Breast epithelium (tissue), 4 donors: ENCODE measurements at regions not wholly inside any gene's neighbourhood (a gene's known extent, or its start where the extent isn't known, plus 50 kb on each side); places are given as distances from the start of the nearest gene placed in this dataset.

Experiments used
- DNase-seq, 2 donors: peaks; one replicate each; pipeline ENCODE4 v3.0.0-alpha.2; 2019; ENCODE audit warnings: low spot score in 2 of 2
- H3K27ac ChIP-seq, 2 donors: fragments of 200-600 bp; sonication (generic) in 1 of 2; one replicate each; pipeline ENCODE4 v1.5.1; 2016 to 2019; ENCODE audit warnings: mild to moderate bottlenecking in 1 of 2
- H3K27me3 ChIP-seq, 2 donors: fragments of 200-600 bp; sonication (generic) in 1 of 2; one replicate each; pipeline versions ENCODE4 v1.5.1 to v1.6.0; 2017 to 2019; ENCODE audit warnings: control low read depth in 1 of 2, mild to moderate bottlenecking in 1 of 2
- H3K36me3 ChIP-seq: fragments of 200-600 bp; one replicate; pipeline ENCODE4 v1.5.1; 2019
- H3K4me1 ChIP-seq, 2 donors: fragments of 200-600 bp; sonication (generic); one replicate each; pipeline ENCODE4 v1.5.1; 2016 to 2019; ENCODE audit warnings: control low read depth in 1 of 2
- H3K4me3 ChIP-seq, 3 donors: fragments of 200-600 bp; sonication (generic); 1 replicate in 2 of 3; 2 replicates in 1 of 3; pipeline ENCODE4 v1.5.1; 2016 to 2019; ENCODE audit warnings: mild to moderate bottlenecking in 3 of 3, moderate library complexity in 2 of 3
- H3K9me3 ChIP-seq, 2 donors: fragments of 200-600 bp; sonication (generic) in 1 of 2; one replicate each; pipeline ENCODE4 v1.5.1; 2016 to 2019; ENCODE audit warnings: control low read depth in 1 of 2
- CTCF ChIP-seq, 3 donors: fragments of 450-650 bp; IDR thresholded peaks; one replicate each; pipeline ENCODE4 v1.5.1; 2016 to 2017; ENCODE audit warnings: antibody characterized with exemption in 3 of 3, mild to moderate bottlenecking in 3 of 3, moderate library complexity in 3 of 3
- POLR2A ChIP-seq: fragments of 450-650 bp; IDR thresholded peaks from one replicate; pipeline ENCODE4 v1.6.1; 2016; ENCODE audit warnings: antibody characterized with exemption, mild to moderate bottlenecking, moderate library complexity
- POLR2AphosphoS5 ChIP-seq, 3 donors: sonication (generic); formaldehyde crosslinking; IDR thresholded peaks; one replicate each; pipeline ENCODE4 v1.6.1; 2017; ENCODE audit warnings: antibody characterized with exemption in 3 of 3
- intact Hi-C: fragments of 100-400 bp; cut with DNase I; formaldehyde crosslinking; loops from one replicate; pipeline ENCODE4 v1.15.1; 2023; ENCODE audit warnings: low total_unique reads

- Histone ChIP-seq H3K4me1 (no peaks in the 10 kb centered on the region), H3K27me3 (no peaks in the 10 kb centered on the region), H3K9me3 (no peaks in the 10 kb centered on the region), H3K36me3 (no peaks in the 10 kb centered on the region), H3K27ac (no peak overlapping the region), H3K4me3 (no peak overlapping the region)
- intact Hi-C loops = no loop called here
- TF ChIP-seq POLR2AphosphoS5 (IDR thresholded peaks at IDR 0.05) (no peak), CTCF (IDR thresholded peaks at IDR 0.05) (no peak), POLR2A (no peak)
- DNase-seq = no peak
Measured at GRCh38 chr1:96409087-96409486, 312.5 kb upstream of the PTBP2 start.

GRCh38 chr1:96409689-96410088, 311.9 kb upstream of the PTBP2 start:
- no peaks in the 10 kb centered on the region for H3K27me3 ChIP-seq
- H3K9me3 ChIP-seq = no peaks in the 10 kb centered on the region
- H3K4me3 ChIP-seq = no peak overlapping the region
- intact Hi-C loops = no loop called here
- no peak overlapping the region for H3K27ac ChIP-seq
- TF ChIP-seq CTCF (IDR thresholded peaks at IDR 0.05) (no peak), POLR2A (no peak), POLR2AphosphoS5 (IDR thresholded peaks at IDR 0.05) (no peak)
- no peaks in the 10 kb centered on the region for H3K36me3 ChIP-seq
- DNase-seq = no peak
- H3K4me1 ChIP-seq = no peaks in the 10 kb centered on the region

GRCh38 chr1:96411006-96411405, 310.6 kb upstream of the PTBP2 start:
- no peak for TF ChIP-seq POLR2AphosphoS5 (IDR thresholded peaks at IDR 0.05)
- TF ChIP-seq CTCF (IDR thresholded peaks at IDR 0.05) = no peak
- TF ChIP-seq POLR2A = no peak
- Histone ChIP-seq H3K27ac (no peak overlapping the region), H3K4me1 (no peaks in the 10 kb centered on the region), H3K4me3 (no peak overlapping the region), H3K9me3 (no peaks in the 10 kb centered on the region), H3K27me3 (no peaks in the 10 kb centered on the region), H3K36me3 (no peaks in the 10 kb centered on the region)
- no peak for DNase-seq
- intact Hi-C loops = no loop called here

- no peaks in the 10 kb centered on the region for H3K9me3 ChIP-seq
- TF ChIP-seq POLR2AphosphoS5 (IDR thresholded peaks at IDR 0.05) (no peak), POLR2A (no peak), CTCF (IDR thresholded peaks at IDR 0.05) (no peak)
- no peaks in the 10 kb centered on the region for H3K27me3 ChIP-seq
- DNase-seq = no peak
- H3K4me3 ChIP-seq = no peak overlapping the region
- H3K36me3 ChIP-seq = no peaks in the 10 kb centered on the region
- intact Hi-C loops = no loop called here
- H3K4me1 ChIP-seq = no peaks in the 10 kb centered on the region
- no peak overlapping the region for H3K27ac ChIP-seq
Measured at GRCh38 chr1:96414598-96414997, 307.0 kb upstream of the PTBP2 start.

- Histone ChIP-seq H3K4me1 (no peaks in the 10 kb centered on the region), H3K4me3 (no peak overlapping the region), H3K27me3 (no peaks in the 10 kb centered on the region), H3K9me3 (no peaks in the 10 kb centered on the region), H3K27ac (peak overlapping the region; percentile 41 to 72), H3K36me3 (no peaks in the 10 kb centered on the region)
- peak; percentile 36 to 92 (median 42) for TF ChIP-seq POLR2AphosphoS5 (IDR thresholded peaks at IDR 0.05)
- TF ChIP-seq POLR2A = no peak
- no peak for TF ChIP-seq CTCF (IDR thresholded peaks at IDR 0.05)
- intact Hi-C loops = no loop called here
- DNase-seq = no peak
Measured at GRCh38 chr1:96416111-96416595, 305.4 kb upstream of the PTBP2 start.
